Right renal pelvis (tissue), 4 donors: ENCODE measurements at regions not wholly inside any gene's neighbourhood (a gene's known extent, or its start where the extent isn't known, plus 50 kb on each side); places are given as distances from the start of the nearest gene placed in this dataset.
"Not testable (repeated sequence)": the region's sequence is repeated elsewhere in the genome, so short reads cannot be mapped to it uniquely, and the experiment has no call there.

Source experiments
- DNase-seq, 4 donors: peaks; one replicate each; pipeline ENCODE4 v3.0.0-alpha.2; 2013; ENCODE audit warnings: low read depth in 4 of 4, low spot score in 3 of 4, missing footprints in 1 of 4

GRCh38 chr11:79499929-79500328 is 59.1 kb upstream of the TENM4 start:
- not testable (repeated sequence) for DNase-seq

DNA sequence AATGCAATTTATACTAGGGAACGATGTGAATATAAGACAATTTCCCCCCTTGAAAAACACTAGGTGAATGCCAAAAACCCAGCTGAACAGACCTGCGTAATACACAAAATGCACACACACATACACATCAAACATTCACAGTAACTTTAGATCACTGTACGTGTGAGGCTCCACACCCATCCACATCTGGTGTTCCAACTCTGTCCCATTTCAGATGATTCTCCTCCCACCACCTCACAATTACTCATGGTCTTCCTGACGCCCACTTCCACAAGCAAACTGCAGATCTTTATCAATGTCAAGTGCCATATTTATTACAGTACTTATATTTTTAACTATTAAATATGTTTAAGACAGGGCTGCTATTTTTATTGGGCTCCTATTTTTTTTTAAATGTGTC is 57.8 kb upstream of the TENM4 start:
- DNase-seq = no peak

DNA sequence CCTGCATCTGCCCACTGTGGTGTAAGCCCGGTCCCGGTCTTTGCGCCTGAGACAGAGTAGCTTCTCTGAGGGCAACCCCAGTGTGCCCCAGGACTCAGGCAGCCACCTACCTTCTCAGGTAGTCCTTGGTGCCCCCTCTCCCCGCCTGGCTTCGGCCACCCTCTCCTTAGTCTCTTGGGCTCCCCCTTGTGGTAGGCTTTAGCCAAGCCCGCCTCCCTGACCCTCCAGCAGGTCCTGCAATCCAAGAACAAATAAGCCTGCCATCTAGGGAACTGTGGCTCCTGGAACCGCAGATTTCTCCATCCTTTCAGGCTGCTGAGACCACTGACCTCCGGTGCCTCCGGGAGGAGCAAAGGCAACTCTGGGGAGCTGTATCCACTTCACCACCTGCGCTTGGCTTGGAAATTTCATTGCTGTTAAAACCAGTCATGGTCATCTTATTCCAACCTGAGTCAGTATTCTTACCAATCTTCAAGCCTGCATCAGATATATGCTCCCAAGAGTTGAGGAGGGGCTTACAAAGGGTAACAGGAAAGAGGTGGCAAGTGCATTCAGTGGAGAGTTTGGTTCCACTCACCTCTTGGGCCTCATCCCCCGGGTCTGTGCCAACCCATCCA is 52.8 kb upstream of the TENM4 start:
- peak; percentile 51 to 68 (median 60) for DNase-seq

- DNase-seq = no peak
Observed at GRCh38 chr11:79492008-79492407, 51.2 kb upstream of the TENM4 start.
